PC-3 (cell line): ENCODE measurements at regions not wholly inside any gene's neighbourhood (a gene's known extent, or its start where the extent isn't known, plus 50 kb on each side); places are given as distances from the start of the nearest gene placed in this dataset.
A peak's percentile ranks its signal among the peaks of the same experiment; 100 is the strongest.

Source experiments
- ATAC-seq: fragments of 200-7000 bp; cut with Tn5 transposase; 2 replicates; pipeline ENCODE4 v1.9.1; 2020; ENCODE audit warnings: mild to moderate bottlenecking, moderate library complexity
- BruUV-seq: library from RNA; stranded (reverse); fragments of 400-500 nt; replicated peaks from 2 replicates; lab custom pipeline; 2021; lab: Mats Ljungman, UMichigan
- CTCF ChIA-PET: fragments of 300-600 bp; sonication (Branson Sonifier 250); formaldehyde crosslinking; loops from one replicate; lab custom pipeline; 2022; ENCODE audit warnings: antibody characterized with exemption; lab: Charles Lee
- POLR2A ChIA-PET: fragments of 300-600 bp; sonication (Branson Sonifier 250); formaldehyde crosslinking; loops from one replicate; lab custom pipeline; 2022; ENCODE audit warnings: antibody characterized with exemption; ENCODE audit not compliant: unreplicated experiment; lab: Charles Lee
- DNase-seq: peaks from one replicate; pipeline ENCODE4 v3.0.0-alpha.2; 2015
- H2AFZ ChIP-seq: fragments of 300-600 bp; sonication (generic); 2 replicates; pipeline ENCODE4 v1.6.0; 2016; ENCODE audit warnings: antibody characterized with exemption, low read length
- H3F3A ChIP-seq: fragments of 300-600 bp; sonication (generic); one replicate; pipeline ENCODE4 v1.6.0; 2017; ENCODE audit warnings: antibody characterized with exemption, low read length, control low read depth, mild to moderate bottlenecking; ENCODE audit not compliant: unreplicated experiment
- H3K27ac ChIP-seq: fragments of 300-600 bp; sonication (generic); 2 replicates; pipeline ENCODE4 v1.5.1; 2016; ENCODE audit warnings: mild to moderate bottlenecking, low read length
- H3K27me3 ChIP-seq: fragments of 300-600 bp; sonication (generic); 2 replicates; pipeline ENCODE4 v1.6.1; 2016; ENCODE audit warnings: low read length, mixed read lengths
- H3K36me3 ChIP-seq: fragments of 300-600 bp; sonication (generic); 2 replicates; pipeline ENCODE4 v1.6.1; 2016; ENCODE audit warnings: low read depth, mixed run types, low read length, mixed read lengths
- H3K4me1 ChIP-seq: fragments of 300-600 bp; sonication (generic); 2 replicates; pipeline ENCODE4 v1.5.1; 2016; ENCODE audit warnings: low read length; ENCODE audit not compliant: insufficient read depth
- H3K4me2 ChIP-seq: fragments of 300-600 bp; sonication (generic); 2 replicates; pipeline ENCODE4 v1.6.0; 2016; ENCODE audit warnings: low read length
- H3K4me3 ChIP-seq: fragments of 300-600 bp; sonication (generic); 2 replicates; pipeline ENCODE4 v1.5.1; 2016; ENCODE audit warnings: mild to moderate bottlenecking, low read length, mixed read lengths
- H3K79me2 ChIP-seq: fragments of 300-600 bp; sonication (generic); 2 replicates; pipeline ENCODE4 v1.6.1; 2017; ENCODE audit warnings: low read length, mixed read lengths
- H3K9ac ChIP-seq: fragments of 300-600 bp; sonication (generic); 2 replicates; pipeline ENCODE4 v1.6.0; 2016; ENCODE audit warnings: mild to moderate bottlenecking, low read length
- H3K9me2 ChIP-seq: fragments of 300-600 bp; sonication (generic); replicated peaks from 2 replicates; pipeline ENCODE4 v1.6.1; 2016; ENCODE audit warnings: mixed run types, low read length, mixed read lengths
- H3K9me3 ChIP-seq: fragments of 300-600 bp; sonication (generic); 2 replicates; pipeline ENCODE4 v1.6.1; 2016; ENCODE audit warnings: low read length, mixed read lengths
- H4K20me1 ChIP-seq: fragments of 300-600 bp; sonication (generic); 2 replicates; pipeline ENCODE4 v1.6.1; 2016; ENCODE audit warnings: low read length, mixed read lengths
- CTCF ChIP-seq: fragments of 300-600 bp; sonication (generic); conservative IDR thresholded peaks from 2 replicates; pipeline ENCODE4 v1.5.1; 2017; ENCODE audit warnings: antibody characterized with exemption, low read depth, mild to moderate bottlenecking, low read length
- EZH2 ChIP-seq: fragments of 300-600 bp; sonication (generic); IDR thresholded peaks from one replicate; pipeline ENCODE4 v1.6.1; 2017; ENCODE audit warnings: antibody characterized with exemption, mild to moderate bottlenecking, low read length; ENCODE audit not compliant: unreplicated experiment
- EZH2phosphoT487 ChIP-seq: fragments of 300-600 bp; sonication (generic); IDR thresholded peaks from 2 replicates; pipeline ENCODE4 v1.6.1; 2018; ENCODE audit warnings: mild to moderate bottlenecking, antibody characterized with exemption, low read length, borderline replicate concordance
- intact Hi-C: fragments of 100-400 bp; cut with micrococcal nuclease; formaldehyde crosslinking; loops from 2 replicates; pipeline ENCODE4 v1.9.0; 2023

GRCh38 chr18:28682912-28683311 is 506.0 kb upstream of the CDH2 start:
- H3K9me3 ChIP-seq, result no peaks in the 10 kb centered on the region
- DNase-seq, result peak; percentile 8
- no peaks in the 10 kb centered on the region for H3K4me1 ChIP-seq
- no peaks in the 10 kb centered on the region for H3F3A ChIP-seq
- no peaks in the 10 kb centered on the region for H3K79me2 ChIP-seq
- no peak overlapping the region for H3K4me3 ChIP-seq
- POLR2A ChIA-PET, result no interaction called here
- no peak overlapping the region for H2AFZ ChIP-seq
- H3K9ac ChIP-seq, result no peak overlapping the region
- H4K20me1 ChIP-seq, result no peaks in the 10 kb centered on the region
- no peaks in the 10 kb centered on the region for H3K36me3 ChIP-seq
- no peak overlapping the region for H3K27ac ChIP-seq
- ATAC-seq, result no peak
- no peaks in the 10 kb centered on the region for H3K27me3 ChIP-seq
- TF ChIP-seq EZH2 (no peak), EZH2phosphoT487 (no peak), CTCF (no peak)
- no peaks in the 10 kb centered on the region for H3K9me2 ChIP-seq
- intact Hi-C loops, result no loop called here
- BruUV-seq, result no TSS peak
- CTCF ChIA-PET, result no interaction called here
- no peak overlapping the region for H3K4me2 ChIP-seq

DNA sequence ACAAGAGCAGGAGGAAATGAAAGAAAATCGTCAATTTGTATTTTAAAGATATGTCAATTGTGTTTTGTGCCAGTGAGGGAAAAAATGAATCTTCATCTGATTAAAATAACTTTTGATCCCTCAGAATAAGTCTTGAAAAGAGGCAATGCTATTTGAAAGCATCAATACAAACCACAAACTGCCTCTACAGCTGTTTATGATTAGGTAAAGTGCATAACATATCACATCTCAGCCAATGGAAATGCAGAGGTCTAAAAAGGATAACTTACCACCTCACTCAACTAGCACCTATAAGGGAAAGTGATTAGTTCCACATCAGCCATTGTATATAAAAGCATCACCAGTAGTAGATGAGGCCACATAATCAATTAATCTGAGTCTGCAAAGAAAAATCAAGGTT is 492.2 kb upstream of the CDH2 start:
- no peak overlapping the region for H3K9ac ChIP-seq
- ChIA-PET POLR2A (no interaction called here), CTCF (no interaction called here)
- H3F3A ChIP-seq, result no peaks in the 10 kb centered on the region
- ATAC-seq (no peak), DNase-seq (no peak)
- no peak overlapping the region for H2AFZ ChIP-seq
- no peaks in the 10 kb centered on the region for H3K4me1 ChIP-seq
- no peaks in the 10 kb centered on the region for H3K9me2 ChIP-seq
- TF ChIP-seq EZH2phosphoT487 (no peak), EZH2 (no peak), CTCF (no peak)
- no peaks in the 10 kb centered on the region for H4K20me1 ChIP-seq
- intact Hi-C loops, result no loop called here
- H3K36me3 ChIP-seq, result no peaks in the 10 kb centered on the region
- BruUV-seq, result no TSS peak
- H3K27ac ChIP-seq, result no peak overlapping the region
- no peak overlapping the region for H3K4me3 ChIP-seq
- H3K9me3 ChIP-seq, result no peaks in the 10 kb centered on the region
- H3K27me3 ChIP-seq, result no peaks in the 10 kb centered on the region
- H3K79me2 ChIP-seq, result no peaks in the 10 kb centered on the region
- no peak overlapping the region for H3K4me2 ChIP-seq

- Histone ChIP-seq H3F3A (no peaks in the 10 kb centered on the region), H3K4me1 (no peaks in the 10 kb centered on the region), H3K27ac (no peak overlapping the region), H3K79me2 (no peaks in the 10 kb centered on the region), H3K9me3 (no peaks in the 10 kb centered on the region), H3K4me3 (no peak overlapping the region), H3K27me3 (no peaks in the 10 kb centered on the region), H4K20me1 (no peaks in the 10 kb centered on the region), H3K9ac (no peak overlapping the region), H3K9me2 (no peaks in the 10 kb centered on the region), H2AFZ (no peak overlapping the region), H3K36me3 (no peaks in the 10 kb centered on the region), H3K4me2 (no peak overlapping the region)
- ChIA-PET POLR2A (no interaction called here), CTCF (no interaction called here)
- TF ChIP-seq EZH2phosphoT487 (no peak), EZH2 (no peak), CTCF (no peak)
- no peak for ATAC-seq
- no TSS peak for BruUV-seq
- peak; percentile 17 for DNase-seq
- intact Hi-C loops, result no loop called here
These were observed 489.3 kb upstream of the CDH2 start for GRCh38 chr18:28666216-28666615.
